GM21723 (cell line): ENCODE measurements at regions not wholly inside any gene's neighbourhood (a gene's known extent, or its start where the extent isn't known, plus 50 kb on each side); places are given as distances from the start of the nearest gene placed in this dataset.

Experiments used
- ATAC-seq: cut with Tn5 transposase; IDR thresholded peaks from one replicate; pipeline ENCODE4 v1.9.1; 2021; ENCODE audit warnings: mild to moderate bottlenecking, moderate library complexity; ENCODE audit not compliant: unreplicated experiment

GRCh38 chr13:90974249-90974975 is 373.1 kb upstream of the MIR17HG start:
- no peak for ATAC-seq

- no peak for ATAC-seq
These were observed 368.4 kb upstream of the MIR17HG start for GRCh38 chr13:90979059-90979458.

- no peak for ATAC-seq
These were observed 362.7 kb upstream of the MIR17HG start for GRCh38 chr13:90984756-90985155.

- no peak for ATAC-seq
These were observed 352.5 kb upstream of the MIR17HG start for GRCh38 chr13:90995001-90995400.

- ATAC-seq = no peak
These were observed 351.9 kb upstream of the MIR17HG start for GRCh38 chr13:90995614-90996013.

- ATAC-seq = no peak
These were observed 349.5 kb upstream of the MIR17HG start for GRCh38 chr13:90997951-90998350.

GRCh38 chr13:90999401-90999800 is 348.1 kb upstream of the MIR17HG start:
- no peak for ATAC-seq

GRCh38 chr13:91001371-91001770 is 346.1 kb upstream of the MIR17HG start:
- no peak for ATAC-seq

- ATAC-seq = no peak
These were observed 332.8 kb upstream of the MIR17HG start for GRCh38 chr13:91014696-91015095.

GRCh38 chr13:91017031-91017668 is 330.3 kb upstream of the MIR17HG start:
- ATAC-seq = peak; percentile 99

GRCh38 chr13:91017669-91018053 is 329.8 kb upstream of the MIR17HG start:
- ATAC-seq = peak; percentile 30

- ATAC-seq = no peak
These were observed 326.9 kb upstream of the MIR17HG start for GRCh38 chr13:91020461-91021034.

GRCh38 chr13:91024157-91024792 is 323.2 kb upstream of the MIR17HG start:
- no peak for ATAC-seq

- ATAC-seq = no peak
These were observed 322.0 kb upstream of the MIR17HG start for GRCh38 chr13:91025442-91025841.

- no peak for ATAC-seq
These were observed 316.0 kb upstream of the MIR17HG start for GRCh38 chr13:91031508-91031907.

GRCh38 chr13:91032104-91032503 is 315.4 kb upstream of the MIR17HG start:
- no peak for ATAC-seq

GRCh38 chr13:91036886-91037285 is 310.6 kb upstream of the MIR17HG start:
- no peak for ATAC-seq

GRCh38 chr13:91042870-91043269 is 304.6 kb upstream of the MIR17HG start:
- no peak for ATAC-seq

GRCh38 chr13:91045351-91046034 is 302.0 kb upstream of the MIR17HG start:
- no peak for ATAC-seq

GRCh38 chr13:91046715-91047327 is 300.7 kb upstream of the MIR17HG start:
- ATAC-seq = no peak

- ATAC-seq = no peak
These were observed 296.5 kb upstream of the MIR17HG start for GRCh38 chr13:91050970-91051369.
